ENCODE measurements at regions not wholly inside any gene's neighbourhood (a gene's known extent, or its start where the extent isn't known, plus 50 kb on each side); places are given as distances from the start of the nearest gene placed in this dataset.

DNA sequence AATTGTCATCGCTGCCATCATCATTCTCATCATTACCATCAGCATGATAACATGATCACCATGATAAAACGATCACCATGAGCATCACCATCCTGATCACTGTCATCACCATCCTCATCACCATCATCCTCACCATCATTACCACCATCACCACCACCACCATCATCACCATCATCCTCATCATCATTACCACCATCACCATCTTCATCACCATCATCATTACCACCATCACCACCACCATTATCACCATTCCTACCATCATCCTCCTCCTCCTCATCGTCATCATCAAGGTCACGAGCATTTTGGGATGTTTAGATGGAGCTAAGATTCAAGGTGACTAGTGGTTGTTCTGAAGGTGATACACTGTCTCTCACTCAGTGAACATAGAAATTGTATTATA is 221.0 kb downstream of the FOXL1 start:
- TF ChIP-seq CTCF (IDR thresholded peaks at IDR 0.05) (no peak), OVOL2 (CRISPR knock-in tag; IDR thresholded peaks at IDR 0.05; ENCODE audit: borderline replicate concordance) (no peak), ZNF281 (CRISPR knock-in tag; IDR thresholded peaks at IDR 0.05) (no peak), ATF1 (CRISPR knock-in tag; IDR thresholded peaks at IDR 0.05) (no peak), NR3C1 (CRISPR knock-in tag; conservative IDR thresholded peaks at IDR 0.05; ENCODE audit: low read depth) (no peak), NR2C2 (CRISPR knock-in tag; IDR thresholded peaks at IDR 0.05) (no peak), ZNF232 (CRISPR knock-in tag; IDR thresholded peaks at IDR 0.05) (no peak), CBFB (CRISPR knock-in tag; IDR thresholded peaks at IDR 0.05; ENCODE audit: low read depth) (no peak), GABPB1 (CRISPR knock-in tag; IDR thresholded peaks at IDR 0.05) (no peak), EMX1 (CRISPR knock-in tag; IDR thresholded peaks at IDR 0.05) (no peak)
